ENCODE measurements at regions not wholly inside any gene's neighbourhood (a gene's known extent, or its start where the extent isn't known, plus 50 kb on each side); places are given as distances from the start of the nearest gene placed in this dataset.

- TF ChIP-seq, protein P1, sequence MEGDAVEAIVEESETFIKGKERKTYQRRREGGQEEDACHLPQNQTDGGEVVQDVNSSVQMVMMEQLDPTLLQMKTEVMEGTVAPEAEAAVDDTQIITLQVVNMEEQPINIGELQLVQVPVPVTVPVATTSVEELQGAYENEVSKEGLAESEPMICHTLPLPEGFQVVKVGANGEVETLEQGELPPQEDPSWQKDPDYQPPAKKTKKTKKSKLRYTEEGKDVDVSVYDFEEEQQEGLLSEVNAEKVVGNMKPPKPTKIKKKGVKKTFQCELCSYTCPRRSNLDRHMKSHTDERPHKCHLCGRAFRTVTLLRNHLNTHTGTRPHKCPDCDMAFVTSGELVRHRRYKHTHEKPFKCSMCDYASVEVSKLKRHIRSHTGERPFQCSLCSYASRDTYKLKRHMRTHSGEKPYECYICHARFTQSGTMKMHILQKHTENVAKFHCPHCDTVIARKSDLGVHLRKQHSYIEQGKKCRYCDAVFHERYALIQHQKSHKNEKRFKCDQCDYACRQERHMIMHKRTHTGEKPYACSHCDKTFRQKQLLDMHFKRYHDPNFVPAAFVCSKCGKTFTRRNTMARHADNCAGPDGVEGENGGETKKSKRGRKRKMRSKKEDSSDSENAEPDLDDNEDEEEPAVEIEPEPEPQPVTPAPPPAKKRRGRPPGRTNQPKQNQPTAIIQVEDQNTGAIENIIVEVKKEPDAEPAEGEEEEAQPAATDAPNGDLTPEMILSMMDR (IDR thresholded peaks at IDR 0.05), result no peak
Measured at GRCh38 chr3:107106907-107107306, 270.3 kb upstream of the CCDC54 start.

GRCh38 chr3:107110596-107111305 lies 266.5 kb upstream of the CCDC54 start:
- Mint-ChIP-seq H3K9me3 (peaks cover 12% of the 10 kb centered on the region), H3K27ac (no peak overlapping the region), H3K27me3 (ENCODE audit: low read depth, poor library complexity) (peaks cover 4% of the 10 kb centered on the region), H3K36me3 (ENCODE audit: low read depth) (no peaks in the 10 kb centered on the region), H3K4me1 (peaks cover 15% of the 10 kb centered on the region), H3K4me3 (no peak overlapping the region)
- DNase-seq, result no peak
- TF ChIP-seq, protein P1 (IDR thresholded peaks at IDR 0.05), result no peak

More at GRCh38 chr3:107106907-107107306, 270.3 kb upstream of the CCDC54 start:
- Mint-ChIP-seq H3K27me3 (ENCODE audit: low read depth, poor library complexity) (peaks cover 4% of the 10 kb centered on the region), H3K4me3 (no peak overlapping the region), H3K27ac (no peak overlapping the region), H3K9me3 (peaks cover 25% of the 10 kb centered on the region), H3K4me1 (no peaks in the 10 kb centered on the region), H3K36me3 (ENCODE audit: low read depth) (no peaks in the 10 kb centered on the region)
- no peak for DNase-seq

DNA sequence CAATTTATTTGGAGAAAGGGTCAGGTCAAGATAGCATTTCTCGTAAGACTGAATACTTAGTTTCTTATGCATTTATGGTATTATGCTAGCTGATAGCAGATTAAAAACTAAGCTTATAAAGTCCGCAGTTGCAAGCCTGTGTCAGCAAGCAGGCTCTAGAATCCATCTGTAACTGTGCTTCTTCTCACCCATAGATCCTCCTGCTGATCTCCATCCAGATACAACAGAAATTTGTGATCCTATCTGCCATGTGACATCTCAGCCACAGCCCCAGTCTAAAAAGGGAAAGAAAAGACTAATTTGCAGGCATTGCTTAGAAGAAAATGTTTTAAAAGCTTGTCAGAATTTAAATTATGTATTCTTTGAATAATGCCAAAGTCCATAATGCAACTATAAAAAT lies 265.4 kb upstream of the CCDC54 start:
- TF ChIP-seq, protein P1 (IDR thresholded peaks at IDR 0.05), result no peak
- H3K4me1 Mint-ChIP-seq, result peaks cover 15% of the 10 kb centered on the region
- peaks cover 4% of the 10 kb centered on the region for H3K27me3 Mint-ChIP-seq (ENCODE audit: low read depth, poor library complexity)
- no peak for DNase-seq
- H3K36me3 Mint-ChIP-seq (ENCODE audit: low read depth), result no peaks in the 10 kb centered on the region
- peaks cover 7% of the 10 kb centered on the region for H3K9me3 Mint-ChIP-seq
- H3K27ac Mint-ChIP-seq, result no peak overlapping the region
- no peak overlapping the region for H3K4me3 Mint-ChIP-seq

DNA sequence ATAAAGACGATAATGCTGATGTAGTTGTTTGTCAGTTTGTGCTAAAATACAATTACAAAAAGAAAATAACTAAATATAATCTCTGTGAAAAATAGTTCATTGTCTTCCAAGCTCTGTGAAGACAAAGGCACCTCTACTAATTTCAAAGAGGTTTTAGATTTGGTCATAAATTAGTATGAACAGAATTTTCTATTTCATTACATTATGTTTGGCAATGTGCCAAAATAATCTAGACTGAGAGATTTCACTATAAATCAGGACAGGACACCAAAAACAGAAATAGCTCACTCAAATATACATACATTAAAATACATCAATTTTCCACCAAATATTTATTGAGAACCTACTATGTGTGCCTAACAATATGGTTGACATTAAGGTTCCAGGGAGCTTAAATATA lies 264.9 kb upstream of the CCDC54 start:
- peaks cover 4% of the 10 kb centered on the region for H3K27me3 Mint-ChIP-seq (ENCODE audit: low read depth, poor library complexity)
- no peaks in the 10 kb centered on the region for H3K36me3 Mint-ChIP-seq (ENCODE audit: low read depth)
- DNase-seq, result no peak
- peaks cover 4% of the 10 kb centered on the region for H3K9me3 Mint-ChIP-seq
- peaks cover 18% of the 10 kb centered on the region for H3K4me1 Mint-ChIP-seq
- TF ChIP-seq, protein P1 (IDR thresholded peaks at IDR 0.05), result no peak
- no peak overlapping the region for H3K4me3 Mint-ChIP-seq
- H3K27ac Mint-ChIP-seq, result no peak overlapping the region

DNA sequence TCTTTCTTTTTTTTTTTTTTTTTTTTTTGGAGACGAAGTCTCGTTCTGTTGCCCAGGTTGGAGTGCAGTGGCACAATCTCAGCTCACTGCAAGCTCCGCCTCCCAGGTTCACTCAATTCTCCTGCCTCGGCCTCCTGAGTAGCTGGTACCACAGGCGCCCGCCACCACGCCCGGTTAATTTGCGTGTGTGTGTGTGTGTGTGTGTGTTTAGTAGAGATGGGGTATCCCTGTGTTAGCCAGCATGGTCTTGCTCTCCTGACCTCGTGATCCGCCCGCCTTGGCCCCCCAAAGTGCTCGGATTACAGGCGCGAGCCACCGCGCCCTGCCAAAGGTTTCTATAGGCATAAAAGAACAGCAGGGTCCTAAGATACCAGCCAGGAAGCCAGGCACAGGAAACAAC lies 261.0 kb upstream of the CCDC54 start:
- Mint-ChIP-seq H3K4me3 (no peak overlapping the region), H3K4me1 (peaks cover 30% of the 10 kb centered on the region), H3K27ac (no peak overlapping the region), H3K9me3 (no peaks in the 10 kb centered on the region), H3K36me3 (ENCODE audit: low read depth) (no peaks in the 10 kb centered on the region), H3K27me3 (ENCODE audit: low read depth, poor library complexity) (peaks cover 4% of the 10 kb centered on the region)
- TF ChIP-seq, protein P1 (IDR thresholded peaks at IDR 0.05), result no peak
- DNase-seq, result no peak

DNA sequence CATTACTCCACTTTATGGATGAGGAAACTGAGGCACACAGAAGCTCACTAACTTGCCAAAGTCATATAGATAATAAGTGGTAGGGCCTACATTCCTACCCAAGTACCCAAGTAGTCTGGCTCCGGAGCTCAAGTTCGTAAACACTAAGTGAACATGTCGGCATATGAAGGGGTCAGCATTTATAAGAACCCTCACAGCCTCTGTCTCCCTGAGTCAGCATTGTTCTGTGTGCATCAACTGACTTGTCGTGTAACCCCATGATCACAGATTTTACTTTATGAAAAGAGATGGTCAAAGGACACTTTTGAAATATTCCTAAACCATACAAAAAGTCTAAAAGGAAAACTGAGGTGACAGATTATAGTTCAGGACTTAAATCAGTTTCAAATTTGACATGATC lies 260.1 kb upstream of the CCDC54 start:
- no peak for DNase-seq
- no peak overlapping the region for H3K27ac Mint-ChIP-seq
- peaks cover 30% of the 10 kb centered on the region for H3K4me1 Mint-ChIP-seq
- H3K27me3 Mint-ChIP-seq (ENCODE audit: low read depth, poor library complexity), result peaks cover 4% of the 10 kb centered on the region
- H3K9me3 Mint-ChIP-seq, result no peaks in the 10 kb centered on the region
- TF ChIP-seq, protein P1 (IDR thresholded peaks at IDR 0.05), result no peak
- no peak overlapping the region for H3K4me3 Mint-ChIP-seq
- H3K36me3 Mint-ChIP-seq (ENCODE audit: low read depth), result no peaks in the 10 kb centered on the region
